ENCODE measurements at regions not wholly inside any gene's neighbourhood (a gene's known extent, or its start where the extent isn't known, plus 50 kb on each side); places are given as distances from the start of the nearest gene placed in this dataset.

- Histone ChIP-seq H3K9me3 (replicated peaks; ENCODE audit: control insufficient read depth, insufficient read depth, low read length) (no peaks in the 10 kb centered on the region), H3K4me3 (replicated peaks in 1 of 3; ENCODE audit: insufficient read depth in 1 of 3, low read depth in 1 of 3, low read length in 3 of 3) (no peak overlapping the region), H3K79me2 (ENCODE audit: control insufficient read depth, insufficient read depth, low read length) (no peaks in the 10 kb centered on the region), H4K20me1 (replicated peaks; ENCODE audit: control insufficient read depth, extremely low read depth, insufficient read depth, low read length) (no peaks in the 10 kb centered on the region), H3K9ac (replicated peaks; ENCODE audit: extremely low read depth, insufficient read depth, low read length) (no peak overlapping the region), H3K4me1 (ENCODE audit: control insufficient read depth, extremely low read depth, insufficient read depth, low read length) (no peaks in the 10 kb centered on the region), H2AFZ (ENCODE audit: low read depth, low read length) (no peak overlapping the region), H3K27me3 (ENCODE audit: control insufficient read depth in 2 of 2, insufficient read depth in 2 of 2, low read length in 2 of 2) (no peaks in the 10 kb centered on the region), H3K36me3 (ENCODE audit: control insufficient read depth in 2 of 2, extremely low read depth in 1 of 2, insufficient read depth in 2 of 2, low read length in 2 of 2) (no peaks in the 10 kb centered on the region), H3K4me2 (ENCODE audit: insufficient read depth, low read length) (no peak overlapping the region), H3K27ac (ENCODE audit: insufficient read depth, low read depth, low read length) (no peak overlapping the region), H3K9me1 (replicated peaks; ENCODE audit: control insufficient read depth, extremely low read depth, insufficient read depth, low read length) (no peaks in the 10 kb centered on the region)
- intact Hi-C loops (cut with micrococcal nuclease) (no loop called here), dilution Hi-C loops (cut with MboI; ENCODE audit: extremely low pct_ligation_motif_present, low sequenced_read_pairs) (no loop called here)
- TF ChIP-seq MAX (IDR thresholded peaks at IDR 0.05; ENCODE audit: insufficient read depth, insufficient read length) (no peak), FOS (IDR thresholded peaks at IDR 0.05; ENCODE audit: borderline replicate concordance, insufficient read depth, low read length) (no peak), GATA2 (IDR thresholded peaks at IDR 0.05; ENCODE audit: insufficient read depth, insufficient read length, low read depth, low read length) (no peak), MYC (IDR thresholded peaks at IDR 0.05; ENCODE audit: low read depth, low read length) (no peak), JUN (IDR thresholded peaks at IDR 0.05; ENCODE audit: borderline replicate concordance, insufficient read depth, insufficient read length, low read depth) (no peak), CTCF (IDR thresholded peaks at IDR 0.05; ENCODE audit: extremely low read depth in 1 of 2, insufficient read depth in 1 of 2, low read depth in 1 of 2, low read length in 2 of 2) (no peak), POLR2AphosphoS5 (IDR thresholded peaks at IDR 0.05; ENCODE audit: insufficient read depth, low read depth, low read length) (no peak)
- ChIA-PET POLR2A (no interaction called here), CTCF (no interaction called here)
- FAIRE-seq: no peak
- BruUV-seq (replicated peaks): no TSS peak
- DNase-seq (ENCODE audit: low read depth, low spot score): no peak
Observed at GRCh38 chr6:169981969-169982368, 230.5 kb downstream of the ERMARD start.
